HCT116 (cell line): ENCODE measurements at regions not wholly inside any gene's neighbourhood (a gene's known extent, or its start where the extent isn't known, plus 50 kb on each side); places are given as distances from the start of the nearest gene placed in this dataset.

Source experiments
- ATAC-seq: fragments of 200-7000 bp; cut with Tn5 transposase; 2 replicates; pipeline ENCODE4 v1.9.1; 2020; ENCODE audit warnings: mild to moderate bottlenecking, moderate library complexity
- BruUV-seq: library from RNA; stranded (reverse); fragments of 400-500 nt; replicated peaks from 2 replicates; lab custom pipeline; 2021; lab: Mats Ljungman, UMichigan
- CTCF ChIA-PET: fragments of 300-600 bp; sonication (Branson Sonifier 250); formaldehyde crosslinking; loops from one replicate; lab custom pipeline; 2021; ENCODE audit warnings: antibody characterized with exemption; lab: Charles Lee
- POLR2A ChIA-PET: fragments of 300-600, 350-600 bp; sonication (Branson Sonifier 250); formaldehyde crosslinking; loops from one replicate; lab custom pipeline; 2021; ENCODE audit warnings: antibody characterized with exemption; lab: Charles Lee
- RAD21 ChIA-PET, 2 experiments: fragments of 300-600 bp; sonication (Branson Sonifier 250); formaldehyde crosslinking; loops; one replicate each; lab custom pipeline; 2023; ENCODE audit warnings: low total read pairs in 2 of 2; ENCODE audit not compliant: uncharacterized antibody in 2 of 2, unreplicated experiment in 2 of 2, low non-redundant PET in 1 of 2; lab: Charles Lee
- DNase-seq: peaks from one replicate; pipeline ENCODE4 v3.0.0-alpha.2; 2010; ENCODE audit warnings: low read depth, low spot score
- H2AFZ ChIP-seq: fragments of 200-600 bp; shearing (Covaris generic), sonication (generic); 2 replicates; pipeline ENCODE4 v1.6.1; 2017; ENCODE audit warnings: low read depth, mixed run types, mixed read lengths, antibody characterized with exemption, low read length; ENCODE audit not compliant: poor library complexity, severe bottlenecking
- H3K27ac ChIP-seq: 2 replicates; pipeline ENCODE4 v1.5.1; 2012; ENCODE audit warnings: low read depth, low read length
- H3K27me3 ChIP-seq: fragments of 200-600 bp; sonication (generic); 2 replicates; pipeline ENCODE4 v1.6.1; 2016; ENCODE audit warnings: mixed run types, low read length, mixed read lengths; ENCODE audit not compliant: insufficient read depth
- H3K36me3 ChIP-seq, 2 experiments: fragments of 200-500 bp in 1 of 2; fragments of 200-600 bp in 1 of 2; sonication (Bioruptor generic) in 1 of 2; sonication (generic) in 1 of 2; 2 replicates each; pipeline versions ENCODE4 v1.5.1 to v1.6.1; 2014 to 2016; ENCODE audit warnings: low read length in 2 of 2, inconsistent platforms in 1 of 2, mixed read lengths in 1 of 2, mixed run types in 1 of 2; ENCODE audit not compliant: insufficient read depth in 2 of 2, control insufficient read depth in 1 of 2
- H3K4me1 ChIP-seq, 2 experiments: fragments of 200-600 bp in 1 of 2; sonication (generic) in 1 of 2; 2 replicates each; pipeline versions ENCODE4 v1.5.1 to v1.6.1; 2012 to 2017; ENCODE audit warnings: low read length in 2 of 2, inconsistent platforms in 1 of 2, mild to moderate bottlenecking in 1 of 2, mixed read lengths in 1 of 2, mixed run types in 1 of 2, moderate library complexity in 1 of 2; ENCODE audit not compliant: insufficient read depth in 2 of 2, control insufficient read depth in 1 of 2
- H3K4me2 ChIP-seq: fragments of 200-600 bp; sonication (generic); 2 replicates; pipeline ENCODE4 v1.6.1; 2017; ENCODE audit warnings: mixed run types, low read length, mixed read lengths
- H3K4me3 ChIP-seq, 2 experiments: fragments of 200-600 bp in 1 of 2; sonication (generic) in 1 of 2; replicated peaks in 1 of 2; 2 replicates each; pipeline ENCODE4 v1.5.1; 2011 to 2016; ENCODE audit warnings: low read length in 2 of 2, control low read depth in 1 of 2, low read depth in 1 of 2, mild to moderate bottlenecking in 1 of 2, mixed read lengths in 1 of 2, mixed run types in 1 of 2
- H3K79me2 ChIP-seq: fragments of 200-600 bp; sonication (generic); 2 replicates; pipeline ENCODE4 v1.6.1; 2017; ENCODE audit warnings: mild to moderate bottlenecking, mixed run types, low read length, moderate library complexity, mixed read lengths; ENCODE audit not compliant: insufficient read depth
- H3K9ac ChIP-seq: fragments of 200-600 bp; sonication (generic); 2 replicates; pipeline ENCODE4 v1.6.1; 2016; ENCODE audit warnings: low read length, mixed read lengths
- H3K9me2 ChIP-seq: fragments of 200-600 bp; sonication (generic), shearing (Covaris generic); 2 replicates; pipeline ENCODE4 v1.6.1; 2017; ENCODE audit warnings: mixed run types, mild to moderate bottlenecking, moderate library complexity; ENCODE audit not compliant: insufficient read depth
- H3K9me3 ChIP-seq, 2 experiments: fragments of 200-500 bp in 1 of 2; fragments of 200-600 bp in 1 of 2; sonication (Bioruptor generic) in 1 of 2; sonication (generic) in 1 of 2; 2 replicates each; pipeline ENCODE4 v1.6.1; 2014 to 2017; ENCODE audit warnings: low read length in 2 of 2, mixed read lengths in 2 of 2, inconsistent platforms in 1 of 2, low read depth in 1 of 2, mild to moderate bottlenecking in 1 of 2, mixed run types in 1 of 2, moderate library complexity in 1 of 2; ENCODE audit not compliant: control insufficient read depth in 1 of 2, insufficient read depth in 1 of 2
- H4K20me1 ChIP-seq: fragments of 200-600 bp; sonication (generic), shearing (Covaris generic); 2 replicates; pipeline ENCODE4 v1.6.1; 2017; ENCODE audit warnings: mixed run types, mild to moderate bottlenecking, moderate library complexity; ENCODE audit not compliant: insufficient read depth
- CEBPB ChIP-seq: IDR thresholded peaks from 2 replicates; pipeline ENCODE4 v1.6.1; 2012; ENCODE audit warnings: low read depth
- FOSL1 ChIP-seq: IDR thresholded peaks from 2 replicates; pipeline ENCODE4 v1.6.1; 2012; ENCODE audit warnings: low read depth
- JUND ChIP-seq: IDR thresholded peaks from 2 replicates; pipeline ENCODE4 v1.6.1; 2012
- POLR2A ChIP-seq: IDR thresholded peaks from 2 replicates; pipeline ENCODE4 v1.7.0; 2011; ENCODE audit warnings: borderline replicate concordance; ENCODE audit not compliant: insufficient read depth, insufficient read length; ENCODE audit errors: extremely low read depth
- POLR2AphosphoS5 ChIP-seq: IDR thresholded peaks from 2 replicates; pipeline ENCODE4 v1.6.1; 2011; ENCODE audit warnings: mild to moderate bottlenecking, low read depth, low read length, moderate library complexity
- SIN3A ChIP-seq: IDR thresholded peaks from 2 replicates; pipeline ENCODE4 v1.6.1; 2012; ENCODE audit warnings: low read depth
- SP1 ChIP-seq: IDR thresholded peaks from 2 replicates; pipeline ENCODE4 v1.6.1; 2012; ENCODE audit warnings: low read depth
- SRF ChIP-seq: IDR thresholded peaks from 2 replicates; pipeline ENCODE4 v1.6.1; 2012; ENCODE audit warnings: low read depth
- YY1 ChIP-seq: IDR thresholded peaks from 2 replicates; pipeline ENCODE4 v1.6.1; 2011; ENCODE audit warnings: low read length, low read depth, moderate library complexity, mild to moderate bottlenecking; ENCODE audit not compliant: insufficient replicate concordance; ENCODE audit errors: extremely low read depth
- ZBTB33 ChIP-seq: IDR thresholded peaks from 2 replicates; pipeline ENCODE4 v1.6.1; 2011; ENCODE audit warnings: mild to moderate bottlenecking, low read length, moderate library complexity; ENCODE audit not compliant: insufficient replicate concordance; ENCODE audit errors: extremely low read depth
- ZNF274 ChIP-seq: fragments of 200-500 bp; sonication (Bioruptor generic); IDR thresholded peaks from 2 replicates; pipeline ENCODE4 v1.6.1; 2014; ENCODE audit warnings: mild to moderate bottlenecking, low read depth, low read length, inconsistent platforms
- intact Hi-C: fragments of 100-400 bp; cut with micrococcal nuclease; formaldehyde crosslinking; loops from 2 replicates; pipeline ENCODE4 v1.10.0; 2022

DNA sequence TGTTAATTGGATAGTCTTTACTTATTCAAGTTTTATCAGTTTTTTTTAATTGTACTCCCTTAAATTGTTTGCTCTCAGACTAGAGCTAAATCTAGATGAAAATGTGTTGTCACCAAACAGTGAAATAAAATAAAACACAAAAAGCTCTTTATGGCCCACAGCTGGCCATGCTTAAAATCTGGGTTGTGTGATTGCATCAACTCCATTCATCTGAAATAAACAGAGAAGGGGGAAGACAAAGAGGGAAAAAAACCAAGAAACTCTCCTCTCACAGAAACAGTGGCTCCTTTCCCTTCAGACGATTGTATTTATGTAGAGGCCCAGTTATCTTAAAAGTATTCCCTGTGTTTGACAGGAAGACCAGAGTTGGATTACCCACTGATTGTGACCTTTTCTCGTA lies 422.4 kb downstream of the IRX1 start (continued):
- TF ChIP-seq SRF, result no peak

- Histone ChIP-seq H3K79me2 (no peaks in the 10 kb centered on the region), H3K36me3 (no peaks in the 10 kb centered on the region), H2AFZ (no peak overlapping the region), H3K27ac (no peak overlapping the region), H3K4me1 (no peaks in the 10 kb centered on the region), H3K9me3 (peaks cover 0 to 6% of the 10 kb centered on the region in 2 experiments; a peak in 2 of 4 replicates), H4K20me1 (no peaks in the 10 kb centered on the region), H3K4me3 (no peak overlapping the region), H3K9ac (no peak overlapping the region), H3K9me2 (no peaks in the 10 kb centered on the region), H3K4me2 (no peak overlapping the region), H3K27me3 (no peaks in the 10 kb centered on the region)
- ChIA-PET POLR2A (no interaction called here), RAD21 (no interaction called here), CTCF (no interaction called here)
- DNase-seq (no peak), ATAC-seq (no peak)
- no peak for TF ChIP-seq CEBPB
- no TSS peak for BruUV-seq
- intact Hi-C loops, result no loop called here
These were observed 423.6 kb downstream of the IRX1 start for GRCh38 chr5:4019009-4019769.

DNA sequence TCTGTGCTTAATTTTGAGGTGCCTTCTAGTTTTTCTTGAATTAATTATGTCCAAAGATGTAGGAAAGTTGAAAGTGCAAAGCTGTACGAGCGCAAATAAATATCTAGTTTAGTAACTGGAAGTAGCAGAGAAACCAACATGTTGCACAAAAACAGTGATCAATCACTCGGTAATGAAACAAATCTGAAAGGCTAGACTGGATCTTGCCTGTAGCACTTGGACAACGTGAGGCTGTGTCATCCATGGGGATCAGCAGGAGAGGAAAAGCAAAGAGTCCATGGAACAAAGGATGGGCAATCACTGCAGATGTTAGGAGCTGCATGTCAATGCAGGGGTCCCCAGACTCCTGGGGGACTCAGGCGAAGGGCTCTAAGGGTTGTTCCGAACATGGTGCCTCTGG lies 424.2 kb downstream of the IRX1 start:
- TF ChIP-seq ZBTB33 (no peak), SRF (no peak), POLR2AphosphoS5 (no peak), FOSL1 (no peak), ZNF274 (no peak), YY1 (no peak), SIN3A (no peak), SP1 (no peak), JUND (no peak), CEBPB (no peak), POLR2A (no peak)
- Histone ChIP-seq H3K9me2 (no peaks in the 10 kb centered on the region), H3K9me3 (peaks cover 0 to 6% of the 10 kb centered on the region in 2 experiments; a peak in 2 of 4 replicates), H4K20me1 (no peaks in the 10 kb centered on the region), H3K27ac (no peak overlapping the region), H3K27me3 (no peaks in the 10 kb centered on the region), H3K36me3 (no peaks in the 10 kb centered on the region), H3K9ac (no peak overlapping the region), H3K4me2 (no peak overlapping the region), H3K4me1 (no peaks in the 10 kb centered on the region), H3K4me3 (no peak overlapping the region), H2AFZ (no peak overlapping the region), H3K79me2 (no peaks in the 10 kb centered on the region)
- BruUV-seq, result no TSS peak
- POLR2A ChIA-PET, result no interaction called here
- DNase-seq (no peak), ATAC-seq (no peak)
- RAD21 ChIA-PET, result no interaction called here
- intact Hi-C loops, result no loop called here
- CTCF ChIA-PET, result no interaction called here
